SH-SY5Y (cell line): ENCODE measurements at regions not wholly inside any gene's neighbourhood (a gene's known extent, or its start where the extent isn't known, plus 50 kb on each side); places are given as distances from the start of the nearest gene placed in this dataset.

Source experiments
- GATA2 ChIP-seq: IDR thresholded peaks from 2 replicates; pipeline ENCODE4 v1.6.1; 2011; ENCODE audit warnings: mild to moderate bottlenecking, low read depth, low read length
- GATA3 ChIP-seq: IDR thresholded peaks from 2 replicates; pipeline ENCODE4 v1.6.1; 2011; ENCODE audit warnings: low read depth, mild to moderate bottlenecking, low read length, moderate library complexity

- TF ChIP-seq GATA2: no peak
- no peak for TF ChIP-seq GATA3
Observed at GRCh38 chr14:49092345-49092744, 493.8 kb downstream of the RPS29 start.
